ENCODE measurements at regions not wholly inside any gene's neighbourhood (a gene's known extent, or its start where the extent isn't known, plus 50 kb on each side); places are given as distances from the start of the nearest gene placed in this dataset.

GRCh38 chr11:115591380-115591779 lies 87.2 kb upstream of the CADM1 start:
- TF ChIP-seq EZH2phosphoT487 (IDR thresholded peaks at IDR 0.05; ENCODE audit: insufficient read depth, low read depth): no peak
- TF ChIP-seq EZH2 (IDR thresholded peaks at IDR 0.05; ENCODE audit: insufficient read depth, poor library complexity, severe bottlenecking): no peak

All from GM23248 (cell line).